PC-3 (cell line): ENCODE measurements at regions not wholly inside any gene's neighbourhood (a gene's known extent, or its start where the extent isn't known, plus 50 kb on each side); places are given as distances from the start of the nearest gene placed in this dataset.

Experiments
- ATAC-seq: fragments of 200-7000 bp; cut with Tn5 transposase; 2 replicates; pipeline ENCODE4 v1.9.1; 2020; ENCODE audit warnings: mild to moderate bottlenecking, moderate library complexity
- BruUV-seq: library from RNA; stranded (reverse); fragments of 400-500 nt; replicated peaks from 2 replicates; lab custom pipeline; 2021; lab: Mats Ljungman, UMichigan
- CTCF ChIA-PET: fragments of 300-600 bp; sonication (Branson Sonifier 250); formaldehyde crosslinking; loops from one replicate; lab custom pipeline; 2022; ENCODE audit warnings: antibody characterized with exemption; lab: Charles Lee
- POLR2A ChIA-PET: fragments of 300-600 bp; sonication (Branson Sonifier 250); formaldehyde crosslinking; loops from one replicate; lab custom pipeline; 2022; ENCODE audit warnings: antibody characterized with exemption; ENCODE audit not compliant: unreplicated experiment; lab: Charles Lee
- DNase-seq: peaks from one replicate; pipeline ENCODE4 v3.0.0-alpha.2; 2015
- H2AFZ ChIP-seq: fragments of 300-600 bp; sonication (generic); 2 replicates; pipeline ENCODE4 v1.6.0; 2016; ENCODE audit warnings: antibody characterized with exemption, low read length
- H3F3A ChIP-seq: fragments of 300-600 bp; sonication (generic); one replicate; pipeline ENCODE4 v1.6.0; 2017; ENCODE audit warnings: antibody characterized with exemption, low read length, control low read depth, mild to moderate bottlenecking; ENCODE audit not compliant: unreplicated experiment
- H3K27ac ChIP-seq: fragments of 300-600 bp; sonication (generic); 2 replicates; pipeline ENCODE4 v1.5.1; 2016; ENCODE audit warnings: mild to moderate bottlenecking, low read length
- H3K27me3 ChIP-seq: fragments of 300-600 bp; sonication (generic); 2 replicates; pipeline ENCODE4 v1.6.1; 2016; ENCODE audit warnings: low read length, mixed read lengths
- H3K36me3 ChIP-seq: fragments of 300-600 bp; sonication (generic); 2 replicates; pipeline ENCODE4 v1.6.1; 2016; ENCODE audit warnings: low read depth, mixed run types, low read length, mixed read lengths
- H3K4me1 ChIP-seq: fragments of 300-600 bp; sonication (generic); 2 replicates; pipeline ENCODE4 v1.5.1; 2016; ENCODE audit warnings: low read length; ENCODE audit not compliant: insufficient read depth
- H3K4me2 ChIP-seq: fragments of 300-600 bp; sonication (generic); 2 replicates; pipeline ENCODE4 v1.6.0; 2016; ENCODE audit warnings: low read length
- H3K4me3 ChIP-seq: fragments of 300-600 bp; sonication (generic); 2 replicates; pipeline ENCODE4 v1.5.1; 2016; ENCODE audit warnings: mild to moderate bottlenecking, low read length, mixed read lengths
- H3K79me2 ChIP-seq: fragments of 300-600 bp; sonication (generic); 2 replicates; pipeline ENCODE4 v1.6.1; 2017; ENCODE audit warnings: low read length, mixed read lengths
- H3K9ac ChIP-seq: fragments of 300-600 bp; sonication (generic); 2 replicates; pipeline ENCODE4 v1.6.0; 2016; ENCODE audit warnings: mild to moderate bottlenecking, low read length
- H3K9me2 ChIP-seq: fragments of 300-600 bp; sonication (generic); replicated peaks from 2 replicates; pipeline ENCODE4 v1.6.1; 2016; ENCODE audit warnings: mixed run types, low read length, mixed read lengths
- H3K9me3 ChIP-seq: fragments of 300-600 bp; sonication (generic); 2 replicates; pipeline ENCODE4 v1.6.1; 2016; ENCODE audit warnings: low read length, mixed read lengths
- H4K20me1 ChIP-seq: fragments of 300-600 bp; sonication (generic); 2 replicates; pipeline ENCODE4 v1.6.1; 2016; ENCODE audit warnings: low read length, mixed read lengths
- CTCF ChIP-seq: fragments of 300-600 bp; sonication (generic); conservative IDR thresholded peaks from 2 replicates; pipeline ENCODE4 v1.5.1; 2017; ENCODE audit warnings: antibody characterized with exemption, low read depth, mild to moderate bottlenecking, low read length
- EZH2 ChIP-seq: fragments of 300-600 bp; sonication (generic); IDR thresholded peaks from one replicate; pipeline ENCODE4 v1.6.1; 2017; ENCODE audit warnings: antibody characterized with exemption, mild to moderate bottlenecking, low read length; ENCODE audit not compliant: unreplicated experiment
- EZH2phosphoT487 ChIP-seq: fragments of 300-600 bp; sonication (generic); IDR thresholded peaks from 2 replicates; pipeline ENCODE4 v1.6.1; 2018; ENCODE audit warnings: mild to moderate bottlenecking, antibody characterized with exemption, low read length, borderline replicate concordance
- intact Hi-C: fragments of 100-400 bp; cut with micrococcal nuclease; formaldehyde crosslinking; loops from 2 replicates; pipeline ENCODE4 v1.9.0; 2023

GRCh38 chr2:52572469-52572894 lies 1195.1 kb upstream of the CHAC2 start:
- ATAC-seq, result no peak
- intact Hi-C loops, result no loop called here
- DNase-seq, result no peak
- Histone ChIP-seq H3K9ac (no peak overlapping the region), H4K20me1 (no peaks in the 10 kb centered on the region), H3K4me3 (no peak overlapping the region), H3K27ac (no peak overlapping the region), H3K9me3 (no peaks in the 10 kb centered on the region), H2AFZ (no peak overlapping the region), H3F3A (no peaks in the 10 kb centered on the region), H3K79me2 (no peaks in the 10 kb centered on the region), H3K27me3 (no peaks in the 10 kb centered on the region), H3K9me2 (no peaks in the 10 kb centered on the region), H3K36me3 (no peaks in the 10 kb centered on the region), H3K4me1 (no peaks in the 10 kb centered on the region), H3K4me2 (no peak overlapping the region)
- no peak for TF ChIP-seq EZH2phosphoT487
- TF ChIP-seq EZH2, result no peak
- ChIA-PET POLR2A (no interaction called here), CTCF (no interaction called here)
- BruUV-seq, result no TSS peak

- Histone ChIP-seq H3K27ac (no peak overlapping the region), H3K9ac (no peak overlapping the region), H3K27me3 (no peaks in the 10 kb centered on the region), H4K20me1 (no peaks in the 10 kb centered on the region), H3K9me3 (no peaks in the 10 kb centered on the region), H3K4me3 (no peak overlapping the region), H3K79me2 (no peaks in the 10 kb centered on the region), H3K4me1 (no peaks in the 10 kb centered on the region), H3K4me2 (no peak overlapping the region), H2AFZ (no peak overlapping the region), H3K36me3 (no peaks in the 10 kb centered on the region), H3K9me2 (no peaks in the 10 kb centered on the region), H3F3A (no peaks in the 10 kb centered on the region)
- TF ChIP-seq EZH2phosphoT487 (no peak), CTCF (no peak), EZH2 (no peak)
- DNase-seq, result no peak
- intact Hi-C loops, result no loop called here
- CTCF ChIA-PET, result no interaction called here
- BruUV-seq, result no TSS peak
- POLR2A ChIA-PET, result no interaction called here
- no peak for ATAC-seq
Measured at GRCh38 chr2:52571380-52572347, 1195.9 kb upstream of the CHAC2 start.

DNA sequence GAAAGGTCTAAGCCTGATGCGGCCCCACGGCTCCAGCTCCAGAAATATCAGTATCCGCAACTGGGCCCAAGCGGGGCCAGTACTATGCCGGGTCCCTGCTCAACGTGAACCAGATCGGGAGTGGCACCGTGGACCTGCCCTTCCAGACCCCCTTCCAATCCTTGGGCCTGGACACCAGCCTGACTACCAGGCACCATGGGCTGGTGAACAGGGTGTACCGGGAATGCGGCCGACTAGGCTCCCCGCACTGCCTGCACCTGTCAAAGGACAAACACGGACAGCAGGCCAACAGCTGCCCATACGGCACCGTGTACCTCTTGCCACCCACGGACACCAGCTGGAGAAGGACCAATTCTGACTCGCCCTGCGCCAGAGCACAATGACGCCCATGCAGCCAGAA lies 1196.9 kb upstream of the CHAC2 start:
- no peak for TF ChIP-seq EZH2phosphoT487
- no peak for TF ChIP-seq EZH2
- TF ChIP-seq CTCF, result no peak
- H3K79me2 ChIP-seq, result no peaks in the 10 kb centered on the region
- BruUV-seq, result no TSS peak
- no peak overlapping the region for H3K9ac ChIP-seq
- ATAC-seq, result no peak
- H3F3A ChIP-seq, result no peaks in the 10 kb centered on the region
- H3K4me2 ChIP-seq, result no peak overlapping the region
- intact Hi-C loops, result no loop called here
- H3K27me3 ChIP-seq, result no peaks in the 10 kb centered on the region
- no peak overlapping the region for H2AFZ ChIP-seq
- H3K9me3 ChIP-seq, result no peaks in the 10 kb centered on the region
- H3K27ac ChIP-seq, result no peak overlapping the region
- ChIA-PET POLR2A (no interaction called here), CTCF (no interaction called here)
- DNase-seq, result no peak
- no peak overlapping the region for H3K4me3 ChIP-seq
- no peaks in the 10 kb centered on the region for H4K20me1 ChIP-seq
- no peaks in the 10 kb centered on the region for H3K4me1 ChIP-seq
- no peaks in the 10 kb centered on the region for H3K9me2 ChIP-seq
- H3K36me3 ChIP-seq, result no peaks in the 10 kb centered on the region
